ENCODE measurements at regions not wholly inside any gene's neighbourhood (a gene's known extent, or its start where the extent isn't known, plus 50 kb on each side); places are given as distances from the start of the nearest gene placed in this dataset.

DNA sequence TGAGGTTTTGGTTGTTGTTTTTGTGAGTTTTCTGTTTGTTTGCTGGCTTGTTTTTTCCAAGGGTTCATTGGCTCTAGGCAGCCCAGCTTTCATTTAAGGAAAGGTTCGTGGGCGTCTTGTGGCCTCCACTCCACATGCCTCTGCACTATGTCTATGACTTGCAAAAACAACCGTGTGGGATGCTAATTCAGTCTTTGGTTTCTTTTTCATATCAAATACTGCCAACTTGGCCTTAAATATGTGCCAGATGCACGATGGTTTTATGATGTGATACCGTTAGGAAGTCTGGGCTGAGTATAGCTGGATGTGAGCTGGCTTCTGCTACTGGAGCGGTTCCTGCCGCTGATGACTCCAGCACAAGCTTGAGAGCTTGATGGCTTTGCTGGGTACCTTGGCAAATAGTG lies 96.3 kb downstream of the BMP2 start:
- TF ChIP-seq, protein P1, sequence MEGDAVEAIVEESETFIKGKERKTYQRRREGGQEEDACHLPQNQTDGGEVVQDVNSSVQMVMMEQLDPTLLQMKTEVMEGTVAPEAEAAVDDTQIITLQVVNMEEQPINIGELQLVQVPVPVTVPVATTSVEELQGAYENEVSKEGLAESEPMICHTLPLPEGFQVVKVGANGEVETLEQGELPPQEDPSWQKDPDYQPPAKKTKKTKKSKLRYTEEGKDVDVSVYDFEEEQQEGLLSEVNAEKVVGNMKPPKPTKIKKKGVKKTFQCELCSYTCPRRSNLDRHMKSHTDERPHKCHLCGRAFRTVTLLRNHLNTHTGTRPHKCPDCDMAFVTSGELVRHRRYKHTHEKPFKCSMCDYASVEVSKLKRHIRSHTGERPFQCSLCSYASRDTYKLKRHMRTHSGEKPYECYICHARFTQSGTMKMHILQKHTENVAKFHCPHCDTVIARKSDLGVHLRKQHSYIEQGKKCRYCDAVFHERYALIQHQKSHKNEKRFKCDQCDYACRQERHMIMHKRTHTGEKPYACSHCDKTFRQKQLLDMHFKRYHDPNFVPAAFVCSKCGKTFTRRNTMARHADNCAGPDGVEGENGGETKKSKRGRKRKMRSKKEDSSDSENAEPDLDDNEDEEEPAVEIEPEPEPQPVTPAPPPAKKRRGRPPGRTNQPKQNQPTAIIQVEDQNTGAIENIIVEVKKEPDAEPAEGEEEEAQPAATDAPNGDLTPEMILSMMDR (IDR thresholded peaks at IDR 0.05), result no peak

DNA sequence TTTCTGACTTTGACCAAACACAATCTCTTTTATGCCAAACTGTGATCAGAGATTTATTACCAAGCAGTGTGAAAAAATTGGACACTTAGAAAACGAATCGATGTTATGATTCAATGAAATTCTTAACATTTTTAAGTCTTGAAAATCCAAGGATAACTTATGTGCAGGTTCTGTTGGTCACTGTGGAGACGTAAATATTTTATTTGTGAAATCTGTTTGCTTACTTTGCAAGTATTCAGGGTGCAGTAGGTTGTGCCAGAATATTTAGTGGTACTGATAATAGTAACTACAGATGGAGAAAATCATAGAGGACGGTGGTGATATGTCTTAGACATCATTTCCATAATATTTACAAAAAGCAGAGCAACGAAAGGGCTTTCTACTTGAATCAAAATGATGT lies 97.3 kb downstream of the BMP2 start:
- TF ChIP-seq, protein P1 (IDR thresholded peaks at IDR 0.05), result no peak

DNA sequence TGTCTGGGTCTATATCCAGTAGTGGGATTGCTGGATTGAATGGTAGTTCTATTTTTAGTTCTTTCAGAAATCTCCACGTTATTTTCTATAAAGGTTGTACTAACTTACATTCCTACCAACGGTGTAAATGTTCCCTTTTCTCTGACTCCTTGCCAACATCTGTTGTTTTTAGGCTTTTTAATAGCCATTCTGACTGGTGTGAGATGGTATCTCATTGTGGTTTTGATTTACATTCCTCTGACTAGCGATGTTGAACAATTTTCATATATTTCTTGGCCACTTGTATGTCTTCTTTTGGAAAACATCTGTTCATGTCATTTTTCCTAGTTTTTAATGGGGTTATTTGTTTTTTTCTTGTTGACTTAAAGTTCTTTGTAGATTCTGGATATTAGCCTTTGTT lies 99.3 kb downstream of the BMP2 start:
- TF ChIP-seq, protein P1 (IDR thresholded peaks at IDR 0.05), result no peak

DNA sequence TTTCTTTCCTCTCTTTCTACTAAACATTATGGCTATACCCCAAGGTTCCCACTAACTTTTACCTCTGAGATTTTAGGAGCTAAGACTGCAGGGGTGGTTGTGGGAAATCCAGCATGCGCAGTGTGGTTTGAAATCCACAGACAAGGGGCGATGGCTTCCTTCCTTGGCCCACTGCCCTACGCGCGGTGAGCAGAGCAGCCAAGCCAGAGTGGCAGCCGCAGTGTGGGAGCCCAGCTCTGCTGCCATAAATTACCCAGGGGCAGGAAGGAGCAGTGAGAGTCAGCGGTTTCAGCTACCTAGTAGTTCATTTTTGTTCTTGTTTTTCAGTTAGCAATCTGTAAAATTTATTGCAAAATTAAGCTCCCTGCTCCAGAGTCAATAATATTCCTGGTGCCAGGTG lies 101.4 kb downstream of the BMP2 start:
- TF ChIP-seq, protein P1 (IDR thresholded peaks at IDR 0.05), result no peak

DNA sequence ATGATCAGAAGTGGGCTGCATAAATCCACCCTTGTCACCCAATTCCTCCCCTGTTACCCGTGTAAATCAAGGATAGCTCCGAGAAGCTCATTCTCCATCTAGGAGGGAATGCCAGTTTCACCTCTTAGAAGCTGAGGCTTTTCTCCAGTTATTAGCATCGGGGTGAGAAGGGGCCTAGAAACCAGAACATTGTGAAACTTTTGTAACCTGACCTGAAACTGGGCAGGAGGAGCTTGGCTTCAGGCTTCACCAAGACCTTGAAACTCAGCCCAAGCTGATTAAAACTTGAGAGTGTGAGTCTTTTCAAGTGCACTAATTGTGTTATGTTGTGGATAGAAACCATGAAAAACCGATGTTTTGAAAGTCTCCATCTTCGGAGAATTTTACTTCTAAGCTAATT lies 103.1 kb downstream of the BMP2 start:
- TF ChIP-seq, protein P1 (IDR thresholded peaks at IDR 0.05), result no peak

DNA sequence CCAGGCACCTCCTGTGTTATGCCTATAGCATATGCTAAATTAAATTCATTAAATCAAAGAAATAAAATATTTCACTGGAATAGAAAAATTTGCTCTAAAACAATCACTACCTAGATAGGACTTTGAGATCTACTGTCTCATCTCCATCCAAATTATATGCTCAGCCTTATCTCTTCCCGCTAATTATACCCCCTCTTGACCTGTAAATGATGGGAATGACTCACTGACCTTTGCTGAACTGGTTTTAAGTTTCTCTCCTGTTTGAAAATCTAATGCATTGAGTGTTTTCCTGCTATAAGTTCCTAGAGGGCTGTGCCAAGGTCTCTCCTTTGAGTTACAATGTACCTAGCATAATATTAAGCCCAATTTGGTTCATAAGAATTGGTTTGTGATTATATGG lies 110.1 kb downstream of the BMP2 start:
- TF ChIP-seq, protein P1 (IDR thresholded peaks at IDR 0.05), result no peak

DNA sequence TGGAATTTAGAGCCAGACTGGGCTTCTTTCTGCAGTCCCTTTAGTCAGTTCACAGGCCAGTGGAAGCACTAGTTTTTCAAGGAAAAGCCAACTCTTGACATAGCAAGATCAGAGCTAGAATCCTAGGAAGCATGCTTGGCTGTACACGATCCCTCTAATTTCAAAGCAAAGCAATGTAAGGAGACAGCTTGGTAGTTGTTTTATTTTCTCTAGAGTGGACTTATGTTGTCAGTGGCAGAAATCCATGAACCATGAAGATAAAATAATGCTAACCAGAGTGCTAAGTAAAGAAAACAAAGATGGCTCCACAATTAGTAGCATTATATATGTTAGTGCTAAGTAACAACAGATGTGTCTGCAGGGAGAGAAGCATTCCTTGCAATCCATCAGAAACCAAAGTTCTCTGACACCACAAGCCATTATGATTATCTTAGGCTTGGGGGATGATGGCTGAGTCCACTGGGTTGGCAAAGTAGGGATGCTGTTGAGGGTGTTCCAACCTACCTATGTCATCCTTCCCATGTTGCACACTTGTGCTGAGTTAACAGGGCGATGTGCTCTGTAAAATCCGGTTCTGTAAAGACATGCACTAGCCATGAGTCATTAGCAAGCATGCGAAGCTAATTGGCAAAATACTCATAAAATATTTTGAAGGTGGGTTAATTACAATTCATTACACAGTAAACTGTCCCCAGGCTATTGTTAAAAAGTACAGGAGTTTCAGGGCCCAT lies 115.2 kb downstream of the BMP2 start:
- TF ChIP-seq, protein P1 (IDR thresholded peaks at IDR 0.05), result no peak

DNA sequence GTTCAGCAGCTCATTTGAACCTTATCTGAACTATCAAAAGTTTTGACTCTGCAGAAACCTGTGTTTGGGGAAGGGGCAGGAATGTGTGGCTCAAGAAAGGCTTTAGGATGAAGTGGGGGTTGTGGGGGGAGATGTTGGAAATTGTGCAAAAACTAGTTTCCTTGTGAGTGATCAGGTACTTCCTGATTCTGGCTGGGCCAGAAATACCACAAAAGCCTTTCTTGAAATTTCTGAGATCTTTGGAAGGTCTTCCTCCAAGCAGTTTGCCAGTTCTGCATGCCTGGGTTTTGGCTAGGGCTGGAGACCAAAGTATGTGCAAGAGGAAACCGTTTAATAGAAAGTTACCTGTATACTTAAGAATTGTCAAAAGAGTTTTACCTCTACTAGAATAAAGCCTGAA lies 116.6 kb downstream of the BMP2 start:
- TF ChIP-seq, protein P1 (IDR thresholded peaks at IDR 0.05), result no peak
